Endothelial cell of umbilical vein (primary cell): ENCODE measurements at regions not wholly inside any gene's neighbourhood (a gene's known extent, or its start where the extent isn't known, plus 50 kb on each side); places are given as distances from the start of the nearest gene placed in this dataset.
"Not testable (repeated sequence)": the region's sequence is repeated elsewhere in the genome, so short reads cannot be mapped to it uniquely, and the experiment has no call there.

Source experiments
- EZH2 ChIP-seq: IDR thresholded peaks from 2 replicates; pipeline ENCODE4 v1.6.1; 2012; ENCODE audit warnings: borderline replicate concordance, low read depth, mild to moderate bottlenecking, moderate library complexity, low read length, inconsistent platforms; ENCODE audit not compliant: severe bottlenecking
- POLR2A ChIP-seq: IDR thresholded peaks from 2 replicates; pipeline ENCODE4 v1.6.1; 2012; ENCODE audit warnings: low read depth, mild to moderate bottlenecking, control low read depth, low read length
- POLR2AphosphoS5 ChIP-seq: IDR thresholded peaks from 2 replicates; pipeline ENCODE4 v1.6.1; 2012; ENCODE audit warnings: low read depth, mild to moderate bottlenecking, control low read depth, low read length, moderate library complexity; ENCODE audit not compliant: insufficient read depth

DNA sequence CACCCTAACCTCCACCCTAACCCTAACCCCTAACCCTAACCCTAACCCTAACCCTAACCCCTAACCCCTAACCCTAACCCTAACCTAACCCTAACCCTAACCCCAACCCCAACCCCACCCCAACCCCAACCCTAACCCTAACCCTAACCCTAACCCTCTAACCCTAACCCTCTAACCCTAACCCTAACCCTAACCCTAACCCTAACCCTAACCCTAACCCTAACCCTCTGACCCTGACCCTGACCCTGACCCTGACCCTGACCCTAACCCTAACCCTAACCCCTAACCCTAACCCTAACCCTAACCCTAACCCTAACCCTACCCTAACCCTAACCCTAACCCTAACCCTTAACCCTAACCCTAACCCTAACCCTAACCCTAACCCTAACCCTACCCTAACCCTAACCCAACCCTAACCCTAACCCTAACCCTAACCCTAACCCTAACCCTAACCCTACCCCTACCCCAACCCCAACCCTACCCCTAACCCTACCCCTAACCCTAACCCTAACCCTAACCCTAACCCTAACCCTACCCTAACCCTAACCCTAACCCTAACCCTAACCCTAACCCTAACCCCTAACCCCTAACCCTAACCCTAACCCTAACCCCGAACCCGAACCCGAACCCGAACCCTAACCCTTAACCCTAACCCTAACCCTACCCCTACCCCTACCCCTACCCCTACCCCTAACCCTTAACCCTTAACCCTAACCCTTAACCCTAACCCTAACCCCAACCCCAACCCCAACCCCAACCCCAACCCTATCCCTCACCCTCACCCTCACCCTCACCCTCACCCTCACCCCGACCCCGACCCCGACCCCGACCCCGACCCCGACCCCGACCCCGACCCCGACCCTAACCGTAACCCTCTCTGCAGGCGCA is 186.2 kb upstream of the CHL1 start:
- not testable (repeated sequence) for TF ChIP-seq POLR2A, POLR2AphosphoS5, EZH2
